ENCODE measurements at regions not wholly inside any gene's neighbourhood (a gene's known extent, or its start where the extent isn't known, plus 50 kb on each side); places are given as distances from the start of the nearest gene placed in this dataset.
A peak's percentile ranks its signal among the peaks of the same experiment; 100 is the strongest.

GRCh38 chr2:176732780-176733179 is 463.5 kb downstream of the MTX2 start:
- Histone ChIP-seq H3K4me3 (replicated peaks; ENCODE audit: low read depth, low read length) (no peak overlapping the region), H3K36me3 (ENCODE audit: control insufficient read depth, insufficient read depth, low read length) (no peaks in the 10 kb centered on the region), H3K27me3 (replicated peaks; ENCODE audit: control insufficient read depth, insufficient read depth, low read length) (no peaks in the 10 kb centered on the region)
- DNase-seq (ENCODE audit: extremely low read depth, insufficient read length) = no peak
- no peak for TF ChIP-seq CTCF (IDR thresholded peaks at IDR 0.05; ENCODE audit: insufficient read depth, low read length, poor library complexity, severe bottlenecking)

- no peak for TF ChIP-seq CTCF (IDR thresholded peaks at IDR 0.05; ENCODE audit: insufficient read depth, low read length, poor library complexity, severe bottlenecking)
- Histone ChIP-seq H3K36me3 (ENCODE audit: control insufficient read depth, insufficient read depth, low read length) (no peaks in the 10 kb centered on the region), H3K4me3 (replicated peaks; ENCODE audit: low read depth, low read length) (no peak overlapping the region), H3K27me3 (replicated peaks; ENCODE audit: control insufficient read depth, insufficient read depth, low read length) (no peaks in the 10 kb centered on the region)
- peak; percentile 14 for DNase-seq (ENCODE audit: extremely low read depth, insufficient read length)
Observed at GRCh38 chr2:176733698-176734430, 464.6 kb downstream of the MTX2 start.

- no peak for TF ChIP-seq CTCF (IDR thresholded peaks at IDR 0.05; ENCODE audit: insufficient read depth, low read length, poor library complexity, severe bottlenecking)
- Histone ChIP-seq H3K4me3 (replicated peaks; ENCODE audit: low read depth, low read length) (no peak overlapping the region), H3K27me3 (replicated peaks; ENCODE audit: control insufficient read depth, insufficient read depth, low read length) (no peaks in the 10 kb centered on the region), H3K36me3 (ENCODE audit: control insufficient read depth, insufficient read depth, low read length) (no peaks in the 10 kb centered on the region)
- no peak for DNase-seq (ENCODE audit: extremely low read depth, insufficient read length)
Observed at GRCh38 chr2:176734868-176735267, 465.6 kb downstream of the MTX2 start.

- no peak for TF ChIP-seq CTCF (IDR thresholded peaks at IDR 0.05; ENCODE audit: insufficient read depth, low read length, poor library complexity, severe bottlenecking)
- H3K27me3 ChIP-seq (replicated peaks; ENCODE audit: control insufficient read depth, insufficient read depth, low read length) = no peaks in the 10 kb centered on the region
- no peak for DNase-seq (ENCODE audit: extremely low read depth, insufficient read length)
- H3K36me3 ChIP-seq (ENCODE audit: control insufficient read depth, insufficient read depth, low read length) = no peaks in the 10 kb centered on the region
- no peak overlapping the region for H3K4me3 ChIP-seq (replicated peaks; ENCODE audit: low read depth, low read length)
Observed at GRCh38 chr2:176742271-176742670, 470.3 kb upstream of the HNRNPA3 start.

- TF ChIP-seq CTCF (IDR thresholded peaks at IDR 0.05; ENCODE audit: insufficient read depth, low read length, poor library complexity, severe bottlenecking) = no peak
- H3K36me3 ChIP-seq (ENCODE audit: control insufficient read depth, insufficient read depth, low read length) = no peaks in the 10 kb centered on the region
- H3K27me3 ChIP-seq (replicated peaks; ENCODE audit: control insufficient read depth, insufficient read depth, low read length) = no peaks in the 10 kb centered on the region
- no peak for DNase-seq (ENCODE audit: extremely low read depth, insufficient read length)
- H3K4me3 ChIP-seq (replicated peaks; ENCODE audit: low read depth, low read length) = no peak overlapping the region
Observed at GRCh38 chr2:176743671-176744070, 468.9 kb upstream of the HNRNPA3 start.

GRCh38 chr2:176744146-176744545 is 468.4 kb upstream of the HNRNPA3 start:
- Histone ChIP-seq H3K27me3 (replicated peaks; ENCODE audit: control insufficient read depth, insufficient read depth, low read length) (no peaks in the 10 kb centered on the region), H3K4me3 (replicated peaks; ENCODE audit: low read depth, low read length) (no peak overlapping the region), H3K36me3 (ENCODE audit: control insufficient read depth, insufficient read depth, low read length) (no peaks in the 10 kb centered on the region)
- no peak for TF ChIP-seq CTCF (IDR thresholded peaks at IDR 0.05; ENCODE audit: insufficient read depth, low read length, poor library complexity, severe bottlenecking)
- no peak for DNase-seq (ENCODE audit: extremely low read depth, insufficient read length)

Data from GM06990 (cell line).